Activated naive CD4-positive, alpha-beta T cell treated with anti-CD3 and anti-CD28 coated beads, Interleukin-2, amount 50 U/mL, for 24 hours (primary cell): ENCODE measurements at regions not wholly inside any gene's neighbourhood (a gene's known extent, or its start where the extent isn't known, plus 50 kb on each side); places are given as distances from the start of the nearest gene placed in this dataset.
"Not testable (repeated sequence)": the region's sequence is repeated elsewhere in the genome, so short reads cannot be mapped to it uniquely, and the experiment has no call there.

ENCODE experiments used
- H3K27ac Mint-ChIP-seq: one replicate; pipeline ENCODE4 v1.8.0; 2021; ENCODE audit warnings: mild to moderate bottlenecking, mixed read lengths
- H3K27me3 Mint-ChIP-seq: one replicate; pipeline ENCODE4 v1.8.0; 2021; ENCODE audit warnings: mixed read lengths
- H3K36me3 Mint-ChIP-seq: one replicate; pipeline ENCODE4 v1.8.0; 2021; ENCODE audit warnings: mixed read lengths
- H3K4me1 Mint-ChIP-seq: one replicate; pipeline ENCODE4 v1.8.0; 2021; ENCODE audit warnings: mixed read lengths
- H3K4me3 Mint-ChIP-seq: one replicate; pipeline ENCODE4 v1.8.0; 2021; ENCODE audit warnings: mild to moderate bottlenecking, mixed read lengths
- H3K9me3 Mint-ChIP-seq: one replicate; pipeline ENCODE4 v1.8.0; 2021; ENCODE audit warnings: mixed read lengths

DNA sequence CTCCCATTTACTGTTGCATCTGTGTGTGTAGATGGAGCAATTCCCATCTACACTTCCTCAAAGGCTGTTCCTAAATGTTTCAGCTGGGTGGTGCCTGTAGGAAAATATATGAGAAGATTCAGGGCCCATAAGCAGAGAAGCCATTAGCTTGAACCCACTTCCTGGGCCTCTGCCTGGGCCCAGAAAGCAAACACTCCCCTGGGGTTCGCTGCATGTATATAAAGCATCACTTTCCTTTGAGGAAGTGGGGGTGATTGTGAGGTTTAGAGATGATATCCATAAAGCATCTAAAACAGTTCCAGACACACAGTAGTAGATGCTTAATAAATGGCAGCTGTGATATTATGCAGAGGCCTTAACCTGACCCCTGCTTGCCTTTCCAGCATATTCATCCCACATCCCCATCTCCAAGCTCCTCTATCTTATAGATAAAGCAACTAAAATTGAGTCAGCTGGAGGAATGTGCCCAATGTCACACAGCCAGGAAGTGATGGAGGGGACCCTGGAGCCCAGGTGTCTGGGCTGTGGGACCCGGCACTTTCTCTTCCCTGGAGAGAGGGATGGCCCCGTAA is 280.0 kb upstream of the CRY1 start:
- Mint-ChIP-seq H3K27ac (peak overlapping the region; percentile 83), H3K4me3 (peak overlapping the region; percentile 27), H3K4me1 (peaks cover 83% of the 10 kb centered on the region), H3K27me3 (no peaks in the 10 kb centered on the region), H3K36me3 (peaks cover 1% of the 10 kb centered on the region), H3K9me3 (no peaks in the 10 kb centered on the region)

DNA sequence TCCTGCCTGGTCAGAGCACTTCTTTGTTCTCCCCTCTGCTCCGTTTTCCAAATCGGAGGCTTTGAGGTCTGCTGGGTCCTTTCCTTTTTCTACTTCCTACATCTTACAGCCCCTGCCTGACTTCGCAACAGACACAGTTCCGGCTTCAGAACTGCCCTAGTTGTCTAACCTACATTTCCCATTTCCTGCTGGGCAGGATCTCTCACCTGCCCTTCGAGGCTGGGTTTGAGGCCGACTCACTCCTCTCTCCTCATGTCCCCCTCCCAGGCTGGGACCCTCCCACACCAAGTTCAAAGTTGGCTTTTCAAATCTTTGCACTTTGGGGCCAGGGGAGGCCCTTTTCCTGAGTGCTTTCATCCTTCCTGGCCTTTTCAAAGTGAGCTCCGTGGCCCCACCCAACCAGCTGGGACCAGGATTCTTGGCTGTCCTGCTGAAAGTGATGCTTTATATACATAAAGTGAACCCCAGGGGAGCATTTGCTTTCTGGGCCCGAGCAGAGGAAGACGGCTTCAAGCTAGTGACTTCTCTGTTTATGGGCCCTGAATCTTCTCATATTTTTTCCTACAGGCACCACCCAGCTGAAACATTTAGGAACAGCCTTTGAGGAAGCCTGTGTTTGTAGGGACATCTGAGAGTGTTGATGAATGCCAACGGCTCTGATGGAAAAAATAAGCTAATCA is 281.0 kb upstream of the CRY1 start:
- Mint-ChIP-seq H3K4me1 (peaks cover 80% of the 10 kb centered on the region), H3K4me3 (peak overlapping the region; percentile 67), H3K36me3 (peaks cover 1% of the 10 kb centered on the region), H3K9me3 (no peaks in the 10 kb centered on the region), H3K27me3 (no peaks in the 10 kb centered on the region), H3K27ac (peak overlapping the region; percentile 96)

DNA sequence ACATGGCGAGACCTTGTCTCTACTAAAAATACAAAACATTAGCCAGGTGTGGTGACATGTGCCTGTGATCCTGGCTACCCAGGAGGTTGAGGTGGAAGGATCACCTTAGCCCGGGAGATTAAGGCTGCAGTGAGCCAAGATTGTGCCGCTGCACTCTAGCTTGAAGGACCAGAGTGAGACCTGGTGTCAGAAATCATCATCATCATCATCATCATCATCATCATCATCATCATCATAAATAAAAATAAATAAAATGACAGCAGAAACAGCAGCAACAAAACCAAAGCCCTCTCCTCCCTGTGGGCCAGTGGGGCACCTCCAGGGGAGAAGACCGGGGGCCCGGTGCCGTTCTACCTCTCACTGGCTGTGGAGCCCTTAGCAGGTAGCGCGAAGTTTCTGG is 281.9 kb upstream of the CRY1 start:
- Mint-ChIP-seq H3K36me3 (no peaks in the 10 kb centered on the region), H3K9me3 (no peaks in the 10 kb centered on the region), H3K4me1 (peaks cover 77% of the 10 kb centered on the region), H3K27me3 (no peaks in the 10 kb centered on the region), H3K4me3 (no peak overlapping the region), H3K27ac (no peak overlapping the region)

DNA sequence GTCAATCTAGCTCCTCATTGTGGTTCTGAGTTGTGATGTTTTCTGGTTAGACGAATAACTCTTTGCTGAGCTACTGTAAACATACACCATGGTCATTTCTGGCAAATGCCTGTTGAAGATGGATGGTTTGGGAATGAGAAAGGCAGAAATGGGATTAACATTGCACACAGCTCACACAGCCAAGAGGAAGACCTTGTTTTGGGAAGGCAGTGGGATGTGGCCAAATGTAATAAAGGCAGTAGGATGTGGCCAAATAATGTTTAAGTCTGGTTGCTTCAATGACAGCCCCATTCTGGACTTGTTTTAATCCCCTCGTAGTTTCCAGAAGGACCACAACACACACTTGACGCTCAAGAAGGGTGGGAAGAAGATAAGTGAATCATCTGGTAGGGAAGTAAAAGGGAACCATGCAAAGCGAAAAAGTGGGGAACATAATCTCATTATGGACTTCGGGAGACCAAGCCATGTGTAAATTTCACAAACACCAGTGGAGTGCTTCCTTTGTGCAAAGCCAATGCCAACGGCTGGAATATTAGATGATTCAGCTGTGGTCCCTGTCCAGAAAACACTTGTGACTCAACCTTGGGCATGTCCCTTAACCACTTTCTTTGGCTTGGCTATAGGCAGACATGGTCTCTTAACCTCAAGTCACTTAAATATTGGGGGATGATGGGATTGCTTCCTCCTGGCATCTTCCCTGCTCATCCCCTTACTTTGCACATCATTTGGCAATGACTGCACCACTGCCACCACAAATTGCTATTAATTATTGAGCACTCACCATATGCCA is 284.4 kb upstream of the CRY1 start:
- Mint-ChIP-seq H3K9me3 (no peaks in the 10 kb centered on the region), H3K36me3 (no peaks in the 10 kb centered on the region), H3K4me1 (peaks cover 51% of the 10 kb centered on the region), H3K27ac (no peak overlapping the region), H3K27me3 (no peaks in the 10 kb centered on the region), H3K4me3 (no peak overlapping the region)

DNA sequence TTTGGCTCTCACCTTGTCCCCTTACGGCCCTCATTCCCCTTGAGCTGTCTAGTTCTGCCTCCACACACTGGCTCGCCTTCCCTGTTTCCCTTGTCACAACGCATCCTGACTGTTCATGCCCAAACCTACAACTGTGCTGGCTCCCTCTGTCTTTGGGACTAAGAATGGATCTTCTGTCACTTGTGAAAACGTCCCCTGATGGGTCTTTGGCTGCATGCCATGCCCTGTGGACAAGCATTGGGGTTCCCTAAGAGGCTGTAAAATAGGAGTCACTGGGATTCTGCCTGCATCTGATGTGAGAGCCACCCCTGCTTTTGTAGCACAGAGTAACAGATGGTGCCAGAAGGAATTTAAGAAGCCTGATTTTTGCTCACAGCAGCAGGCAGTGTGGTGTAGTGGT is 285.3 kb upstream of the CRY1 start:
- no peaks in the 10 kb centered on the region for H3K9me3 Mint-ChIP-seq
- H3K4me1 Mint-ChIP-seq, result peaks cover 43% of the 10 kb centered on the region
- H3K36me3 Mint-ChIP-seq, result no peaks in the 10 kb centered on the region

DNA sequence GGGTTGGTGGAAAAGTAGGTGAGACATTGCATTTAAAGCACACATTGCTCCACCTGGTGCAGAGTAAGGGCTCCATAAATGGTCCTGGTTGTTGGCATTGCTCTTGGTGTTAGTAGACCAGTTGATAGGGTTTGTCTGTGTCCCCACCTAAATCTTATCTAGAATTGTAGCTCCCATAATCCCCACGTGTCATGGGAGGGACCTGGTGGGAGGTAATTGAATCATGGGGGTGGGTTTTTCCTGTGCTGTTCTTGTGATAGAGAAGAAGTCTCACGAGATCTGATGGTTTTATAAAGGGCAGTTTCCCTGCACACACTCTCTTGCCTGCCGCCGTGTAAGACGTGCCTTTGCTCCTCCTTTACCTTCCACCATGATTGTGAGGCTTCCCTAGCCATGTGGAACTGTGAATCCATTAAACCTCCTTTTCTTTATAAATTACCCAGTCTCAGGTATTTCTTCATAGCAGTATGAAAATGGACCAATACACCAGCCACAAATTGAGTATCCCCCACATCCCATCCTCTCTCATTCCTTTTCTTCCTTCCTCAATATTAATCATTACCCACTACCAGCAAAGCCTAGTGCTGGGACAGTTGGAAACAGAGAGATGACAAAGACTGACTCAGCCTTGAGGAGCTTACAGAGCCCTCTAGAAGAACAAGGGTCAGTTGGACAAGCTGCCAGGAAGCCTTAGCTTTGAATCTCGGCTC is 285.9 kb upstream of the CRY1 start:
- peaks cover 41% of the 10 kb centered on the region for H3K4me1 Mint-ChIP-seq
- not testable (repeated sequence) for H3K27ac Mint-ChIP-seq, H3K27me3 Mint-ChIP-seq

More for the DNA sequence above, 285.3 kb upstream of the CRY1 start:
- Mint-ChIP-seq H3K4me3 (no peak overlapping the region), H3K27me3 (no peaks in the 10 kb centered on the region), H3K27ac (no peak overlapping the region)

DNA sequence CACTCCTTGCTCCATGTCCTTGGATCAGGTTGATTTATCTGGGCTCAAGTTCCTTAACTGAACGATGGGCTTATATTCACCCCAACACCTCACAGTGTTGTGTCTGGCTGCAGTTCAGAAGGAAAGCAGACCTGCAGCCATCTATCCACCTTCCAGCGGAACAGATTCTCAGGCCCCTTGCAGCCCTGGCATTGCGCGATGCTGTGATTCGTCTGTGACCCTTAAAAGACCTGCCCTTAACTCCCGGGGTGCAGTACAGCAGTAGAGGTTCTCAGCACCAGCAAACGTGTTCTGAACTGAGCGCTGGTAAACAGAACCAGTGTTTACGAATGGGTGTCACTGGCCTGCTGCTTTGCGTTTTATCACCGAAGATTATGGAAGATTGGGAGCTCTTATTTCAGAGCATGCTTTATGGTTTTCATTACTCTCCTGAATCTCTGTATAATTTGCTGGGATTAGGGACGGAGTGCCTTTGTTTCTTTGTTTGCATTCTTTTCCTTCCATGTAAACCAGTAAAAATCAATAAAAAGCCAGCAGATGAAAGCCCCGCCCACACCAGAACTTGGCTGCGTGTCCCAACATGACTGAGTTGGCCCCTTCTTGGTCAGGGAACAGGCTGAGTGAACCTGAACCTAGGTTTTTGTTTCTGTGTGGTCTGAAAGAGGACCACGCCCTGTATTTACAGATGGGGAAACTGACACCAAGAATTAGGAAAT is 286.7 kb upstream of the CRY1 start:
- Mint-ChIP-seq H3K27ac (no peak overlapping the region), H3K9me3 (no peaks in the 10 kb centered on the region), H3K4me1 (peaks cover 34% of the 10 kb centered on the region), H3K27me3 (no peaks in the 10 kb centered on the region), H3K36me3 (no peaks in the 10 kb centered on the region), H3K4me3 (no peak overlapping the region)

More for the DNA sequence above, 285.9 kb upstream of the CRY1 start:
- not testable (repeated sequence) for H3K36me3 Mint-ChIP-seq, H3K4me3 Mint-ChIP-seq, H3K9me3 Mint-ChIP-seq

DNA sequence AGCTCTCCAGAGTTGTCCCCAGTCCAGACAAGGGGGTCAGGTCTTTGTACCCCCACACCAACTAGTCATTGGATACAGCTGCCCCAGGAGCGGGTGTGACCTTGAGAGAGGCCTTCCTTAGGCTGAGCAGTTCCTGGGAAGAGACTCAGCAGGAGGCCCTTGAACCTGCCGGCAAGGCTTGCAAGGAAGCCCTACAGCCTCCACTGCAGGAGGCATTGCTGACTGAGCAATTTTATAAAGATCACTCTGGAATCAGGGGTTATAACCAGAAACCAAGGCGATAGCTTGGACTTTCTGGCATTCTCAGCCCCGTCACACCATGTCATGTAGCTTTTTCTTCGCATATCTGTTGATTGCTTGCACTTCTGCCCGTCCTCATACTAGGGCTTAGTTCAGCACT is 291.3 kb upstream of the CRY1 start:
- Mint-ChIP-seq H3K27me3 (no peaks in the 10 kb centered on the region), H3K36me3 (no peaks in the 10 kb centered on the region), H3K4me3 (no peak overlapping the region), H3K4me1 (peaks cover 39% of the 10 kb centered on the region), H3K27ac (no peak overlapping the region), H3K9me3 (no peaks in the 10 kb centered on the region)

DNA sequence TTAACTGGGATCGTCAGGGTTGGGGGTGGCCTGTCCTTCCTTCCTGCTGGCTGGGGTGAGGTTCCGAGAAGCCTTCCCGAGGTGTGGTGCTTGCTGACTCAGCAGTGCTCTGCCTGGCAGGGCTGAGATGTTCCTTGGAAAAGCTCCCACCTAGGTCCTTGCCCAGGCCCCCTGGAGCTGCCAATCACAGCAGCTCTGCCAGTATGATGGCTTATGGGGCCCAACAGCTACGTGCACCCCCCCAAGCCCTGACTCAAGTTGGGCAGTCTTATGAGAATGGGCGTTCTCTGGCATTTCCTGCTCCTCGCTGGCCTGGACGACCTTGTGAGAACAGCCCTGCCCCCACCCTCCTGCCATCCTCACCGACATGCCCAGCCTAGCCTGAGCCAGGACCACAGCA is 292.2 kb upstream of the CRY1 start:
- H3K27me3 Mint-ChIP-seq, result no peaks in the 10 kb centered on the region
- peaks cover 43% of the 10 kb centered on the region for H3K4me1 Mint-ChIP-seq
- no peaks in the 10 kb centered on the region for H3K36me3 Mint-ChIP-seq
- H3K9me3 Mint-ChIP-seq, result no peaks in the 10 kb centered on the region
- H3K4me3 Mint-ChIP-seq, result no peak overlapping the region
- H3K27ac Mint-ChIP-seq, result no peak overlapping the region

DNA sequence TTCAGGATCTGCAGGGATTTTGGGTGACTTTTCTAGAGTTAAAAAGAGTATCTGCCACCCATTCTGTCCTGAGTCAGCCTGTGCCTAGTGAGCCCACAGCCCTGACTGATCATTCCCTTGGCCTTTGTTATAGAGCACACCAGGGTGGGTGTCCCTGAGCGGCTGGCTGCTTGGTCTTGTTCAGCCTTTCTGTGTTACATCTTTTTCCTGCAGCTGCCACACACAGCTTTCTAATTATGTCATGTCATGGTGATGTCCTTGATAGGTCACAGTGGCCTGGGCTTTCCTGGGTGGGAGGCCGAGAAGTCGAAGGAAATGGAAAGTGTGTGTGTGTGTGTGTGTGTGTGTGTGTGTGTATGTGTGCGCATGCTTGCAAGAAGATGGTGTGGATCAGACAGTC is 293.2 kb upstream of the CRY1 start:
- H3K4me3 Mint-ChIP-seq, result no peak overlapping the region
- no peak overlapping the region for H3K27ac Mint-ChIP-seq
- no peaks in the 10 kb centered on the region for H3K9me3 Mint-ChIP-seq
- H3K4me1 Mint-ChIP-seq, result peaks cover 51% of the 10 kb centered on the region
- H3K27me3 Mint-ChIP-seq, result no peaks in the 10 kb centered on the region
- H3K36me3 Mint-ChIP-seq, result no peaks in the 10 kb centered on the region

DNA sequence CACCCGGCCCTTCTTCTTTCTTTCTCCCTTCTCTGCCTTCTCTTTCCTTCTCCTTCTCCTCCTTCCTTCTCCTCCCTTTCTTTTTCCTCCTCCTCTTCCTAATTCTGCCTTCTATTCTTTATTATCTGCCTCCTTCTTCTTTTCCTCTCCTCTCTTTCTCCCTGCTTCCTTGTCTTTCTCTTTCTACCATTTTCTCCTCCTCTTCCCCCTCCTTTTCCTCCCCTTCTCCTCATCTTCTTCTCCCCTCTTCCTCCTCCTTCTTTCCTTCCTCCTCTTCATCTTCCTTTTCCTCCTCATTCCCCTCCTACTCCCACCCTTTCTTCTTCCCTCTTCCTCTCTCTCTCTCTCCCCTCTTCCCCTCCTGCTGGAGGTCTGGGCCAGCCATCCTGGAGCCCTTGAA is 294.9 kb upstream of the CRY1 start:
- Mint-ChIP-seq H3K27me3 (no peaks in the 10 kb centered on the region), H3K36me3 (no peaks in the 10 kb centered on the region), H3K4me1 (peaks cover 67% of the 10 kb centered on the region), H3K27ac (no peak overlapping the region), H3K9me3 (no peaks in the 10 kb centered on the region), H3K4me3 (no peak overlapping the region)

DNA sequence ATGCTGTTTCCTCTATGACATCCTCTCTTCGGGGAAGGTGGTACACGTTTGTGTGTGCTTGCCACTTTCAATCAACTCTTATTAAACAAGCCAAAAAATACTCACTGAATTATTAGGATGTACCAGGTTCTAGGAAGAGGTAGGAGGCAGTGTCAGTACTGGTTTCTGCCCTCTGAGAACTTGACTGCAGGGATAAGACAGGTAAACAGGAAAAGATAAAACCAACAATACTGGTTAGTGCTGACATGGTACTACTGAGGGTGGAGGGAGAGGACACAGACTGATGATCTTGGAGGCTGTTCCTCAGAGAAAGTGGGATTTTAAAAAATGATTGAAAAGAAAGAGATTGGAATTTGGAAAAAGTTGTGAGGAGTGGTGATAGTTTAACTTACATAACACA is 295.2 kb upstream of the PWP1 start:
- H3K4me3 Mint-ChIP-seq, result no peak overlapping the region

DNA sequence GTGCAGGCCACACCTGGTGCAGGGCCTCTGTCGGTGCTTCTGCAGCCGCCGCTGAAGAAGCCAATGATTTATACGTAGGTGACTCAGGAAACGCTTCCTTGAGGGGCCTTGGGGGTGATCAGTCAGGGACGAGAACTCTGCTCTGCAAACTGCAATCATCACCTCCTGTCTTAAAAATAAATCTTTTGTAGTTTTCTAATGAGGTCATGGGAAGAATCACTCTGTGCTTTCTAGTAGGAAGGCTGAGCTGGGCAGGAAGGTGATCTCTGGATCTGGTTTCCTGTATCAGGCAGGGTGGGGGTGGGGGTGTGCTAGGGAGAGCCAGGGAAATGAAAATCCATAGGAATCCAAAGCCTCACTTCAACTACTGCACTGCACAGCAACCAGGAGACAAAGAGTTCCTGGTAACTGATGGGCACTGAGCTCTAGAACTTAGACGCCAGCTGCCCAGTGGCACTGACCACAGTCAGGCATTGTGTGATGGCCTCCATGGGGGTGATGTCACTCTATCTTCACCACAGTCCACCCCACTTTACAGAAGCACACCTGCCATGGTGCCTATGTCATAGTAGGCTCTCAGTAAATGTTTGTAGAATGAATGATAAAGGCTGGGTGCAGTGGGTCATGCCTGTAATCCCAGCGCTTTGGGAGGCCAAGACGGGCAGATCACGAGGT is 292.4 kb upstream of the PWP1 start:
- Mint-ChIP-seq H3K9me3 (no peaks in the 10 kb centered on the region), H3K27me3 (no peaks in the 10 kb centered on the region), H3K4me3 (peak overlapping the region; percentile 47), H3K36me3 (no peaks in the 10 kb centered on the region), H3K4me1 (peaks cover 79% of the 10 kb centered on the region), H3K27ac (peak overlapping the region; percentile 61)

More for the DNA sequence above, 295.2 kb upstream of the PWP1 start:
- Mint-ChIP-seq H3K27ac (peak overlapping the region; percentile 5), H3K4me1 (peaks cover 77% of the 10 kb centered on the region), H3K9me3 (no peaks in the 10 kb centered on the region), H3K36me3 (no peaks in the 10 kb centered on the region), H3K27me3 (no peaks in the 10 kb centered on the region)

DNA sequence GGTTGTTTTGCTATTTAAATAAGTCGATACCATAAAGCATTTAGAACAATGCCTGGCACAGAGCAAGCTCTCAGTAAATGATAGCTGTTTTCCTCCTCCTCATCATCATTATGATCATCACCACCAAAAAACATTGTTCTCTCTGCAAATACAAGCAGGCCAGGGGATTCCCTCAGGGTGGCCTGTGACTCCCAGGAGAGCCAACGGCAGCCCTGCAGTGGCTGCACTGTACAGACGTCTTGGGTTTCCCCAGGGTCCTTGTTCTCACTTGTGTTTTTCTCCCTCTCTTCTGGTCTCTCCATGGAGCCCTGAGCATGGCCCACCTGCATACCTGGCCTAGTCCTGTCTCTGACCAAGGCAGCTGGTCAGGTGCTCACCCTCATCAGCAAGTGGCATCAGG is 290.9 kb upstream of the PWP1 start:
- H3K9me3 Mint-ChIP-seq, result no peaks in the 10 kb centered on the region
- H3K4me3 Mint-ChIP-seq, result no peak overlapping the region
- H3K4me1 Mint-ChIP-seq, result peaks cover 65% of the 10 kb centered on the region
- peak overlapping the region; percentile 49 for H3K27ac Mint-ChIP-seq
- H3K27me3 Mint-ChIP-seq, result no peaks in the 10 kb centered on the region
- no peaks in the 10 kb centered on the region for H3K36me3 Mint-ChIP-seq

DNA sequence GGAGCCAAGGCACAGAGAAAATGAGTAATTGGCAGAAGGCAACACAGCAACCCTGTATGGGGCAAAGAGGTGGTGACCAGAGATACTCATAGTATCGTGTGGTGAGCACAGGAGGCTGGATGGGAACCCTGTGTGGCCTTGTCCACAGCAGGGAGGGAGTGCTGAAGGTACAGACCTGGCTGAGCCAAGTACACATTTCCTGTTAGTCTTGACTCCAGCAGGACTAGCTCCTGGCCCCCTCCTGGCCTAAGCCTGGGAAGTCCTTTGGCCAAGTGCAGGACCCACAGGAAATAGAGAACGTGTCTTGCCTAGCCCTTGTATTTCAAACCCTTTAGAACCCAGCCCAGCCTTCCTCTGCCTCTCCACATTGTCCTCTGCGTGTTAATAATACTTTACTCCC is 289.8 kb upstream of the PWP1 start:
- Mint-ChIP-seq H3K27me3 (no peaks in the 10 kb centered on the region), H3K4me3 (no peak overlapping the region), H3K36me3 (no peaks in the 10 kb centered on the region), H3K27ac (no peak overlapping the region), H3K4me1 (peaks cover 55% of the 10 kb centered on the region), H3K9me3 (no peaks in the 10 kb centered on the region)
